SJCRH30 (cell line): ENCODE measurements at regions not wholly inside any gene's neighbourhood (a gene's known extent, or its start where the extent isn't known, plus 50 kb on each side); places are given as distances from the start of the nearest gene placed in this dataset.

ENCODE experiments used
- DNase-seq, 2 experiments: peaks; one replicate each; pipeline ENCODE4 v3.0.0-alpha.2; 2015 to 2020
- H3K27ac ChIP-seq: fragments of 250-450 bp; sonication (Bioruptor Pico); 2 replicates; pipeline ENCODE4 v1.5.1; 2020; ENCODE audit warnings: mild to moderate bottlenecking, moderate library complexity
- H3K27me3 ChIP-seq: fragments of 250-450 bp; sonication (Bioruptor Pico); 2 replicates; pipeline ENCODE4 v1.5.1; 2020; ENCODE audit warnings: mild to moderate bottlenecking, moderate library complexity
- H3K36me3 ChIP-seq: fragments of 250-450 bp; sonication (Bioruptor Pico); 2 replicates; pipeline ENCODE4 v1.5.1; 2020; ENCODE audit warnings: mild to moderate bottlenecking, moderate library complexity
- H3K4me1 ChIP-seq: fragments of 250-450 bp; sonication (Bioruptor Pico); 2 replicates; pipeline ENCODE4 v1.5.1; 2020; ENCODE audit warnings: mild to moderate bottlenecking, moderate library complexity
- H3K4me3 ChIP-seq: fragments of 250-450 bp; sonication (Bioruptor Pico); 2 replicates; pipeline ENCODE4 v1.5.1; 2020; ENCODE audit warnings: mild to moderate bottlenecking, moderate library complexity
- H3K9me3 ChIP-seq: fragments of 250-450 bp; sonication (Bioruptor Pico); replicated peaks from 2 replicates; pipeline ENCODE4 v1.5.1; 2020; ENCODE audit warnings: mild to moderate bottlenecking, moderate library complexity

GRCh38 chr6:150456466-150456865, 87.7 kb downstream of the IYD start:
- Histone ChIP-seq H3K27ac (no peak overlapping the region), H3K9me3 (peaks cover 6% of the 10 kb centered on the region; the same call in 1 of the 2 replicates), H3K4me1 (no peaks in the 10 kb centered on the region), H3K27me3 (peaks cover 6% of the 10 kb centered on the region), H3K36me3 (no peaks in the 10 kb centered on the region), H3K4me3 (no peak overlapping the region)
- DNase-seq: peak; percentile 15 to 21

- Histone ChIP-seq H3K4me3 (no peak overlapping the region), H3K27ac (no peak overlapping the region), H3K36me3 (no peaks in the 10 kb centered on the region), H3K27me3 (peaks cover 6% of the 10 kb centered on the region), H3K4me1 (no peaks in the 10 kb centered on the region), H3K9me3 (peaks cover 7% of the 10 kb centered on the region; the same call in 1 of the 2 replicates)
- no peak for DNase-seq
Observed at GRCh38 chr6:150456902-150457643, 88.3 kb downstream of the IYD start.

- DNase-seq: no peak
- Histone ChIP-seq H3K4me1 (no peaks in the 10 kb centered on the region), H3K27ac (no peak overlapping the region), H3K9me3 (peaks cover 7% of the 10 kb centered on the region; the same call in 1 of the 2 replicates), H3K27me3 (peaks cover 6% of the 10 kb centered on the region), H3K4me3 (no peak overlapping the region), H3K36me3 (no peaks in the 10 kb centered on the region)
Observed at GRCh38 chr6:150458579-150458978, 89.8 kb downstream of the IYD start.

- Histone ChIP-seq H3K27me3 (0 out of 2 replicates have a peak, but pooled peaks cover 4% of the 10 kb centered on the region), H3K4me1 (no peaks in the 10 kb centered on the region), H3K36me3 (no peaks in the 10 kb centered on the region), H3K9me3 (peaks cover 7% of the 10 kb centered on the region; the same call in 1 of the 2 replicates), H3K27ac (no peak overlapping the region), H3K4me3 (no peak overlapping the region)
- DNase-seq: no peak
Observed at GRCh38 chr6:150463852-150464251, 95.0 kb downstream of the IYD start.

GRCh38 chr6:150464966-150465365, 96.2 kb downstream of the IYD start:
- Histone ChIP-seq H3K27ac (no peak overlapping the region), H3K4me3 (no peak overlapping the region), H3K36me3 (no peaks in the 10 kb centered on the region), H3K9me3 (peaks cover 7% of the 10 kb centered on the region; the same call in 1 of the 2 replicates), H3K4me1 (no peaks in the 10 kb centered on the region), H3K27me3 (0 out of 2 replicates have a peak, but pooled peaks cover 4% of the 10 kb centered on the region)
- DNase-seq: no peak

- Histone ChIP-seq H3K4me3 (no peak overlapping the region), H3K36me3 (no peaks in the 10 kb centered on the region)
- DNase-seq: no peak
Observed at GRCh38 chr6:150465610-150466009, 96.8 kb downstream of the IYD start.

GRCh38 chr6:150466196-150466595, 97.4 kb downstream of the IYD start:
- H3K27ac ChIP-seq: no peak overlapping the region
- H3K27me3 ChIP-seq: 0 out of 2 replicates have a peak, but pooled peaks cover 4% of the 10 kb centered on the region
- no peak for DNase-seq

More at GRCh38 chr6:150465610-150466009, 96.8 kb downstream of the IYD start:
- H3K27ac ChIP-seq: no peak overlapping the region
- 0 out of 2 replicates have a peak, but pooled peaks cover 4% of the 10 kb centered on the region for H3K27me3 ChIP-seq
- H3K4me1 ChIP-seq: no peaks in the 10 kb centered on the region
- peaks cover 7% of the 10 kb centered on the region; the same call in 1 of the 2 replicates for H3K9me3 ChIP-seq

GRCh38 chr6:150470131-150470530, 101.3 kb downstream of the IYD start:
- Histone ChIP-seq H3K36me3 (no peaks in the 10 kb centered on the region), H3K27ac (no peak overlapping the region), H3K27me3 (0 out of 2 replicates have a peak, but pooled peaks cover 4% of the 10 kb centered on the region)

More at GRCh38 chr6:150466196-150466595, 97.4 kb downstream of the IYD start:
- H3K36me3 ChIP-seq: no peaks in the 10 kb centered on the region
- peaks cover 4% of the 10 kb centered on the region; the same call in 1 of the 2 replicates for H3K9me3 ChIP-seq
- no peaks in the 10 kb centered on the region for H3K4me1 ChIP-seq
- H3K4me3 ChIP-seq: no peak overlapping the region

GRCh38 chr6:150470960-150471665, 102.3 kb downstream of the IYD start:
- no peak overlapping the region for H3K4me3 ChIP-seq
- no peaks in the 10 kb centered on the region for H3K9me3 ChIP-seq
- H3K36me3 ChIP-seq: no peaks in the 10 kb centered on the region
- H3K4me1 ChIP-seq: no peaks in the 10 kb centered on the region
- no peak for DNase-seq
- no peak overlapping the region for H3K27ac ChIP-seq
- H3K27me3 ChIP-seq: 0 out of 2 replicates have a peak, but pooled peaks cover 4% of the 10 kb centered on the region

More at GRCh38 chr6:150470131-150470530, 101.3 kb downstream of the IYD start:
- Histone ChIP-seq H3K9me3 (no peaks in the 10 kb centered on the region), H3K4me1 (no peaks in the 10 kb centered on the region), H3K4me3 (no peak overlapping the region)
- no peak for DNase-seq

- Histone ChIP-seq H3K27ac (no peak overlapping the region), H3K4me1 (no peaks in the 10 kb centered on the region), H3K27me3 (no peaks in the 10 kb centered on the region; the same call in 1 of the 2 replicates), H3K4me3 (no peak overlapping the region), H3K36me3 (no peaks in the 10 kb centered on the region), H3K9me3 (no peaks in the 10 kb centered on the region)
- no peak for DNase-seq
Observed at GRCh38 chr6:150478656-150479545, 110.1 kb downstream of the IYD start.

- Histone ChIP-seq H3K9me3 (no peaks in the 10 kb centered on the region), H3K4me1 (no peaks in the 10 kb centered on the region), H3K36me3 (no peaks in the 10 kb centered on the region), H3K27me3 (no peaks in the 10 kb centered on the region; the same call in 1 of the 2 replicates), H3K4me3 (no peak overlapping the region), H3K27ac (no peak overlapping the region)
- DNase-seq: no peak
Observed at GRCh38 chr6:150482883-150483409, 114.1 kb downstream of the IYD start.

GRCh38 chr6:150485161-150485958, 114.3 kb upstream of the PLEKHG1 start:
- DNase-seq: no peak
- Histone ChIP-seq H3K27ac (no peak overlapping the region), H3K4me3 (no peak overlapping the region), H3K27me3 (no peaks in the 10 kb centered on the region; the same call in 1 of the 2 replicates), H3K4me1 (no peaks in the 10 kb centered on the region), H3K36me3 (no peaks in the 10 kb centered on the region), H3K9me3 (no peaks in the 10 kb centered on the region)

- no peaks in the 10 kb centered on the region; the same call in 1 of the 2 replicates for H3K27me3 ChIP-seq
- H3K4me1 ChIP-seq: no peaks in the 10 kb centered on the region
- no peak for DNase-seq
- no peaks in the 10 kb centered on the region for H3K9me3 ChIP-seq
- no peak overlapping the region for H3K27ac ChIP-seq
- H3K36me3 ChIP-seq: no peaks in the 10 kb centered on the region
- H3K4me3 ChIP-seq: no peak overlapping the region
Observed at GRCh38 chr6:150486048-150486447, 113.6 kb upstream of the PLEKHG1 start.
